Tibial artery (tissue), 4 donors: ENCODE measurements at regions not wholly inside any gene's neighbourhood (a gene's known extent, or its start where the extent isn't known, plus 50 kb on each side); places are given as distances from the start of the nearest gene placed in this dataset.
"Not testable (repeated sequence)": the region's sequence is repeated elsewhere in the genome, so short reads cannot be mapped to it uniquely, and the experiment has no call there.

ENCODE experiments used
- DNase-seq, 2 donors: peaks; one replicate each; pipeline ENCODE4 v3.0.0-alpha.2; 2019
- H3K27ac ChIP-seq, 2 donors: fragments of 200-600 bp; sonication (generic) in 1 of 2; 1 replicate in 1 of 2; 2 replicates in 1 of 2; pipeline ENCODE4 v1.5.1; 2018 to 2019; ENCODE audit warnings: mild to moderate bottlenecking in 1 of 2
- H3K27me3 ChIP-seq, 2 donors: fragments of 200-600 bp; sonication (generic) in 1 of 2; one replicate each; pipeline versions ENCODE4 v1.5.1 to v1.6.0; 2016 to 2019
- H3K36me3 ChIP-seq, 3 donors: fragments of 200-600 bp; sonication (generic) in 2 of 3; one replicate each; pipeline ENCODE4 v1.5.1; 2016 to 2019; ENCODE audit warnings: mild to moderate bottlenecking in 2 of 3
- H3K4me1 ChIP-seq, 4 donors: fragments of 200-600 bp; sonication (generic) in 2 of 4; 1 replicate in 3 of 4; 2 replicates in 1 of 4; pipeline ENCODE4 v1.5.1; 2016 to 2019
- H3K4me3 ChIP-seq, 2 donors: fragments of 200-600 bp; sonication (generic) in 1 of 2; 1 replicate in 1 of 2; 2 replicates in 1 of 2; pipeline ENCODE4 v1.5.1; 2018 to 2019; ENCODE audit warnings: mild to moderate bottlenecking in 2 of 2
- H3K9me3 ChIP-seq, 3 donors: fragments of 200-600 bp; sonication (generic) in 1 of 3; one replicate each; pipeline ENCODE4 v1.5.1; 2016 to 2019
- intact Hi-C: fragments of 100-400 bp; cut with DNase I; formaldehyde crosslinking; loops from one replicate; pipeline ENCODE4 v1.15.0; 2023; ENCODE audit warnings: low total_unique reads
- TF ChIP-seq, protein P1 (sequence below), 2 experiments: fragments of 200-600 bp in 1 of 2; fragments of 450-650 bp in 1 of 2; IDR thresholded peaks; one replicate each; pipeline ENCODE4 v1.5.1; 2017 to 2019; ENCODE audit warnings: antibody characterized with exemption in 2 of 2, mild to moderate bottlenecking in 1 of 2, moderate library complexity in 1 of 2

DNA sequence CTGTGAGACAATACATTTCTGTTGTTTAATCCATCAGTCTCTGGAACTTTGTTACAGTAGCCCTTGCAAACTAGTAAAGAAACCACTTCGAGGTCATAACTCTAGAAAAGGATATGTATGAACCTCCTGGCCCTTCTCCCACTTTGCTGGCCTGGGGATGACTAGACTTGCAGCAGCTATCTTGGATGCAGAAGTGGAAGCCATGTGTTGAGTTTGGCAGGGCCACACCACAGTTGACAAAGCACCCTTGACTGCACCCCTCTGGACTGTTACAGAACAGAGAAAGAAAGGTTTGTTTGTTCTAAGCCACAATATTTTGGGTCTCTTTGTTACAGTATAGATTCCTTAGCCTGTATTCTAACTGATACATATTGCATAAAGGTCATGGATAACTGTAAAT is 183.2 kb upstream of the TAS2R1 start:
- no peaks in the 10 kb centered on the region for H3K36me3 ChIP-seq
- H3K4me3 ChIP-seq = no peak overlapping the region
- TF ChIP-seq, protein P1, sequence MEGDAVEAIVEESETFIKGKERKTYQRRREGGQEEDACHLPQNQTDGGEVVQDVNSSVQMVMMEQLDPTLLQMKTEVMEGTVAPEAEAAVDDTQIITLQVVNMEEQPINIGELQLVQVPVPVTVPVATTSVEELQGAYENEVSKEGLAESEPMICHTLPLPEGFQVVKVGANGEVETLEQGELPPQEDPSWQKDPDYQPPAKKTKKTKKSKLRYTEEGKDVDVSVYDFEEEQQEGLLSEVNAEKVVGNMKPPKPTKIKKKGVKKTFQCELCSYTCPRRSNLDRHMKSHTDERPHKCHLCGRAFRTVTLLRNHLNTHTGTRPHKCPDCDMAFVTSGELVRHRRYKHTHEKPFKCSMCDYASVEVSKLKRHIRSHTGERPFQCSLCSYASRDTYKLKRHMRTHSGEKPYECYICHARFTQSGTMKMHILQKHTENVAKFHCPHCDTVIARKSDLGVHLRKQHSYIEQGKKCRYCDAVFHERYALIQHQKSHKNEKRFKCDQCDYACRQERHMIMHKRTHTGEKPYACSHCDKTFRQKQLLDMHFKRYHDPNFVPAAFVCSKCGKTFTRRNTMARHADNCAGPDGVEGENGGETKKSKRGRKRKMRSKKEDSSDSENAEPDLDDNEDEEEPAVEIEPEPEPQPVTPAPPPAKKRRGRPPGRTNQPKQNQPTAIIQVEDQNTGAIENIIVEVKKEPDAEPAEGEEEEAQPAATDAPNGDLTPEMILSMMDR (IDR thresholded peaks at IDR 0.05) = no peak
- H3K27me3 ChIP-seq = no peaks in the 10 kb centered on the region
- no peaks in the 10 kb centered on the region for H3K9me3 ChIP-seq
- intact Hi-C loops = no loop called here
- no peak for DNase-seq
- no peaks in the 10 kb centered on the region for H3K4me1 ChIP-seq
- no peak overlapping the region for H3K27ac ChIP-seq

DNA sequence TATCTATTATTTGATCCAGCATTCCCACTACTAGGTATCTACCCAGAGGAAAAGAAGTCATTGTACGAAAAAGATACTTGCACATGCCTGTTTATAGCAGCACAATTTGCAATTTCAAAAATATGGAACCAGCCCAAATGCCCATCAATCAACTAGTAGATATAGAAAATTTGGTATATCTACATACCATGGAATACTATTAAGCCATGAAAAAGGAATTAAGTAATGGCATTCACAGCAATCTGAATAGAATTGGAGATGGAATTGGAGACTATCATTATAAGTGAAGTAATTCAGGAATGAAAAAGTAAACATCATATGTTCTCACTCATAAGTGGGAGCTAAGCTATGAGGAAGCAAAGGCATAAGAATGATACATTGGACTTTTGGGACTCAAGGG is 177.2 kb upstream of the TAS2R1 start:
- DNase-seq, H3K4me1 ChIP-seq, H3K27ac ChIP-seq, H3K36me3 ChIP-seq, H3K4me3 ChIP-seq, intact Hi-C loops, H3K9me3 ChIP-seq, H3K27me3 ChIP-seq: not testable (repeated sequence)

DNA sequence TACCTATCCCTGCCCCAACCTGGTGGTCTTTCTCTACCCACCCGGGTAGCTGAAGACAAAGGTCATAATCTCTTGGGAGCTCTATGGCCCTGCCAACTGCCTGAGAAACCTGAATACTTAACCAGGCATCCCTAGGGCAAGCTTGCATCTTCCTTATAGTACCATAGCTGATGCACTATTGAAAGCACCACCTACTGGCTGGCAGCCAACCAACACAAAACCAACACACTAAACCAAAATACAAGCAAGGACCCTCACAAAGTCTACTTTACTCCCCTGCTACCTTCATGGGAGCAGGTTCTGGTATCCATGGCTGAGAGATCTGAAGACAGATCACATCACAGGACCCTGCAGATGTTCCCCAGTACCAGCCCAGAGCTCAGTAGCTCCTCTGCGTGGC is 171.8 kb upstream of the TAS2R1 start:
- Histone ChIP-seq H3K27ac (no peak overlapping the region), H3K36me3 (no peaks in the 10 kb centered on the region), H3K27me3 (no peaks in the 10 kb centered on the region), H3K4me3 (no peak overlapping the region), H3K4me1 (no peaks in the 10 kb centered on the region), H3K9me3 (peaks cover 0 to 9% (median 0%) of the 10 kb centered on the region in 3 donors)
- intact Hi-C loops = no loop called here
- TF ChIP-seq, protein P1 (IDR thresholded peaks at IDR 0.05) = no peak
- no peak for DNase-seq

DNA sequence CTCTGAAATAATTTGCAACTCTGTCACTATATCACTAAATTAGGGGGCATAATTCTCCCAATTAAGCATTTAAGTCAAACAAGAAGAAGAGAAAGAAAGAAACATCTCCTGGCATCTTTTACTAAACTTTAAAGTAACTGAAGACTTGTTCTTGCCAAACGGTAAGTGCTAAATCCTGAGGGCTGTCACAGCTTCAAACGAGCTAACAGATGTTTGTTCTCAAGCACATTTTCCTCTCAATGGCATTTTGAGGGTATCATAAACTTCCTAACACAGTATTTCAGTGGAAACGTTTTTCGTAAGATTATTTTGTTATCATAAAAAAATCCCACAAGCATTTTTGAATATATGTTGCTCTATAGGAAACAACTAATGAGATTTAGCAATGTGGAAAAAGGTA is 169.5 kb upstream of the TAS2R1 start:
- TF ChIP-seq, protein P1 (IDR thresholded peaks at IDR 0.05) = no peak
- Histone ChIP-seq H3K27ac (no peak overlapping the region), H3K4me3 (no peak overlapping the region), H3K27me3 (no peaks in the 10 kb centered on the region), H3K4me1 (no peaks in the 10 kb centered on the region), H3K36me3 (no peaks in the 10 kb centered on the region), H3K9me3 (peaks cover 0 to 9% (median 0%) of the 10 kb centered on the region in 3 donors)
- DNase-seq = no peak
- intact Hi-C loops = no loop called here

DNA sequence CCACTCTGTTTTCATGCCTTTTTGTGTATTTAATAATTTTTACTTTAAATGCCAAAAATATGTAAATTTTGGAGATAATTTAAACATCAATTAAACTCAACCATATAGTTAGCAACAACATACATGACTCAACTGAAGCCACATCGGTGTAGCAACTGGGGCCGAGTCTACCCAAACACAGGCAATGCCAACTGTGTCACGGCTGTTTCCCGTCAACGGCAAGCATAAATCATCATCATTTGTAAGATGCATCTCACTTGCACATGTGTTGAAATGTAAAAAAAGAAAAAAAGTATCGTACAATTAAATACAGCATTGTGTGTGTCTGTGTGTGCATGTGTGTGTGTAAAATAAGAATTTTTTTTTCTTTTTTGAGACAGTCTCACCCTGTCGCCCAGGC is 160.1 kb upstream of the TAS2R1 start:
- H3K9me3 ChIP-seq = no peaks in the 10 kb centered on the region
- DNase-seq = no peak
- no peak overlapping the region for H3K27ac ChIP-seq
- no peaks in the 10 kb centered on the region for H3K27me3 ChIP-seq
- no peak overlapping the region for H3K4me3 ChIP-seq
- H3K4me1 ChIP-seq = no peaks in the 10 kb centered on the region
- intact Hi-C loops = no loop called here
- no peaks in the 10 kb centered on the region for H3K36me3 ChIP-seq
- TF ChIP-seq, protein P1 (IDR thresholded peaks at IDR 0.05) = no peak

DNA sequence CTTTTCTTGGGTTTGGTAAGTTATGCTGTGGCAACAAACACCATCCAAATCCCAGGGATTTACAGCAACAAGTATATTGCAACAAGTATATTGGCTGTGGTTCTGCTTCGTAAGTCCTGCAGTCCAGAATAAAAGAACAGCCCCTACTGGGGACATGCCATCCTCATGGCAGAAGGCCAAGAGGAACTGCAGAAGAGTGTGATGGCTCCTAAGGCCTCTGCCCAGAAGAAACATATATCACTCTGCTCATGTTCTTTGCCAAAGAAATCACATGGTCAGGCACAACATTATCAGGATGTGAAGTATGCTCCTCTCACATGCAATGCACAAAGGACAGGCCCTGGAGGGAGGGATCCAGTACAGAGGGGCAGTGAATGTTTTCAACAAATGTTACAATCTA is 159.6 kb upstream of the TAS2R1 start:
- Histone ChIP-seq H3K4me1 (no peaks in the 10 kb centered on the region), H3K36me3 (no peaks in the 10 kb centered on the region), H3K27me3 (no peaks in the 10 kb centered on the region), H3K9me3 (no peaks in the 10 kb centered on the region), H3K4me3 (no peak overlapping the region), H3K27ac (no peak overlapping the region)
- TF ChIP-seq, protein P1 (IDR thresholded peaks at IDR 0.05) = no peak
- intact Hi-C loops = no loop called here
- DNase-seq = no peak
